NCI-H2196 (cell line): ENCODE measurements at regions not wholly inside any gene's neighbourhood (a gene's known extent, or its start where the extent isn't known, plus 50 kb on each side); places are given as distances from the start of the nearest gene placed in this dataset.

Experiments used
- DNase-seq: peaks from one replicate; lab custom pipeline; 2025; ENCODE audit not compliant: unreplicated experiment; lab: John Stamatoyannopoulos, UW

DNA sequence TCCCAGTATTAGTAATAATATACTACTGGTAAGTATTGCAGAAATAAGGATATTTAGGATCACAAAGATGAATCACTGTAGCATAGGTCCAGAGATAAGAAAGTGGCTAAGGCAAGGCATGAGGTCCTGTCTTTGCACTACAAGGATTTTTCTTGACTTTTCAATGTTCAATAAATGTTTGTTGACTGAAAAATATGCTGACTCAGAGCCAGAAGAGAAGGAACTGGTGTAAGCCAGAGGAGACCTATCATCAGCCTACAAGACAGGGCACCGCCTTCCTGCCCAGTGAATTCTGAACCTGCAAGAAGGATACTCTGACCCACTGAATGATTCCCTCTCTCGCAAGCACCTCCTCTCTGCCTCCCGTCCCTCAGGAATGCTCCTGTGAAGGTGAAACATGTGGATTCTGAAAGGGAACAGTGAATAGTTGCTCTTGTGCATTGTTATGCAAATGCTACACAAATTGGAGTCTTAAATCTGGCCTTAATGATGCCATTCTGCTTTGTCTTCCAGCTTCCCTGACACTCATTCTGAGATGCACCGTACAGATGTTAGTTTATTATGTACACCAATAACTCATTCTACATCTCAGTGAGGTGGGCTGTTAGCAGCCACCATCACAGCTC is 540.0 kb downstream of the OMA1 start:
- no peak for DNase-seq

DNA sequence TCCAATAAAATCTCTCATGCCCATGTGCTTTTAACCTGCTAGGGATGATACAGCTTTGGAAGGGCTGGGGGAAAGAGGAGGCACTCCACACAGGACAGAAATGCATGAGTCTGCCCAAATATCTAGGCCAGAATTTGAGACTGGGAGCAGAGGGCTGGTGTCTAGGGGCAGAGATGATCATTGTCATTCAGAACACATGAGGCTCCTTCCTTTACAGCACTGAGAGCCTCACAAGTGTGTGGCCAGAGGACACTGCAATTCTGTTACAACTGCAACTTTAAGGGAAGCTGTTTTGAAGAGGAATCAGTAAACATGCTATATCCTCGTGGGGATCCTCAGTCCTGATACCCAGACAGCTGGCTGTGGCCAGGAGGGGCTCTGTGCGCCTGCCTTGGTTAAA is 541.3 kb downstream of the OMA1 start:
- no peak for DNase-seq

DNA sequence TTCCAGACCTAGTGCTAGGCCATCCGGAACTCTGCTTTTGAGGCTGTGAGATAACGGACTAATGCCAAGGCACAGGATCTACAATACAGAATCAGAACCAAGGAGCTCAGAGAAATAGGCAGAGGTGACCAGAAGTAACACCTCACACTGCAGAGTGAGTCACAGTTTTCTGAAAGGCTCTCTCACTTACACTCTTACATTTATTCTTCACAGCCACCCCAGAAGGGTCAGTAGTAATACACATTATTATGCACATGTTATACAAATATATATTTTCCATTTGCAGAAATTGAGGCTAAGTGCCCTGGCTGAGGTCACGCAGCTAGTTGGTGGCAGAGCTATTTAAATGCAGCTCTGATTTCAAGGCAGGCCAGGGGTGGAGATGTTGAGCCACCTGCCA is 542.5 kb downstream of the OMA1 start:
- DNase-seq, result no peak

DNA sequence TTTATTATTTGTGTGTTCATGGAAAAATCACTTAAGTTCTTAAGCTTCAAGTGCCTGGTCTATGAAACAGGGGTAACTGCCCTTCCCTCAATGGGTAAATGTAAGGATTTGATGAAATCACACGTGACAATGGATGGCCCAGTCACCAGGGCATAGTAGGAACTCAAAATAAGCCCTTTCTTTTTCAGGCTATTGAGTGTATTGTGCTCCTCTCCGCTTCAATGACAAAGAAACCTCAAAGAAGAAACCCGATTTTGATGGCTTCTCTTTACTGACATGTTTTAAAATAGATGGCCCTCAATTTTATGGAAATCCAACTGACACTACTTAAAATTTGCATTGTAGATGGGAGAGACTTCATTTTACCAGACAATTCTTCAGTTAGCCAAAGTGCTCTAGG is 543.5 kb downstream of the OMA1 start:
- DNase-seq, result no peak

DNA sequence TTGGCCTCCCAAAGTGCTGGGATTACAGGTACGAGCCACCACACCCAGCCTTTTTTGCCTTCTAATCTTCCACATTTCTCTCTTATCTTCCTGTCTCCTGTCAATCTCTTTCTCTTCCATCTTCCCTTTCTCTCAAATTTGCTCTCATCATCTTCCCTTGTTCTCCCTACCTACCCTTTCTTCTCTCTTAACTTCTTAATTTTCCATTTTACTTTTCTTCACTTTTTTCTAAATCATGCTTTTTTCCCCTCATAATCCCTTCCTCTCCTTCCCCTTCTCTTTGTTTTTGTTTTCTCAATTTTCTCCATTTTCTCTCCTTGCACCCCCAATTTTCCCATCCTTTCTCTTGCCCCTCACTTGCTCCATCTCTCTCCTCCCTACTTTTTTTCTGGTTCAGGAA is 545.7 kb downstream of the OMA1 start:
- no peak for DNase-seq

DNA sequence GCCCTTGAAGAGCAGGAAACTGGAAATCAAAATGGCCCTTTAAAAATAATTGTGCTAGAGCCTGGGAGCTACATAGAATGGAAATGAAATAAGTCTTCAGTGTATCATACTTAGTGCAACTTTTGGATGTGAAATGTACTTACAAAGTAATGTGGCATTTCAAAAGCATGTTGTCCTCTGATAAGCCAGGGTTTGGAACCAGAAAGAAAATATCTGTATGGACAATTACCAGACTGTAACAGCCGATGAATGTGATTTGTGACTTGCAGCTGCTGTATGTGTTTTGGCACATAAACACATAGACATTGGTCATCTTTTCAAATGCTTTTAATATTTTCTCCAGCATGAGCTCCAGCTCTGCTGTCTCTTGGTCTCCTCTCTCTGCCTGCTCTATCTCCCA is 546.4 kb downstream of the OMA1 start:
- no peak for DNase-seq

DNA sequence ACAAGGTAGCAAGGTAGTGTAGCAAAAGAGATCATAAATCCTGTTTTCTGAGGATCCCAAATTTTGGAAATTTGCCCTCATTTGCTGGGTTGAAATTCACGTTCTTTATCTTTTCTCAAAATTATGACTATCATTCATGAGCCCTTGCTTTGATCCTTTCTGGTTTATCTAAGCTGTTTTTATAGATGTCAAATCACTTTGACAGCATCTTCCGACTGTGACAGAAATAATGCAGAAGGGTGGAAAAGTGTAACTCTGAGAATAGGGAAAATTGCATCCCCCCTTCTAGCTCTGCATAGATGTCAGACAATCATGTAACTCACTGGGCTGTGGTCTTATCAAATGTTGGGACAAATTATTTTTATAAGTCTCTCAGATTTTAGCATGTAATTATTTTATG is 550.1 kb downstream of the OMA1 start:
- no peak for DNase-seq

DNA sequence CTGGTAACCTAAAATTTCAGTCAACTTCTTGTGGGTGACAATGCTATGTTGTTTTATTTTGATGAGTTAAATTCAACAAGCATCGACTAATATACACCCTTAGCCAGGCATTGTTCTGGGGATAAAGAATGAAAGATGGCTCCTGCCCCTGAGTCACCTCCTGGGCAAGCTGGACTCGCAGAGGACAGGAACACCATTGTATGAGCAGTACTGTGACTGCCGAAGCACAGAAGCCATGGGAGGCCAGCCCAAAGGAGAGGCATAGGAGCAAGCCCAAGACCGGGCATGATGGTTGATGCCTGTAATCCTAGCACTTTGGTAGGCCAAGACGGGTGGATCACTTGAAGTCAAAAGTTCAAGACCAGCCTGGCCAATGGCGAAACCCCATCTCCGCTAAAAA is 555.2 kb downstream of the OMA1 start:
- DNase-seq, result no peak

DNA sequence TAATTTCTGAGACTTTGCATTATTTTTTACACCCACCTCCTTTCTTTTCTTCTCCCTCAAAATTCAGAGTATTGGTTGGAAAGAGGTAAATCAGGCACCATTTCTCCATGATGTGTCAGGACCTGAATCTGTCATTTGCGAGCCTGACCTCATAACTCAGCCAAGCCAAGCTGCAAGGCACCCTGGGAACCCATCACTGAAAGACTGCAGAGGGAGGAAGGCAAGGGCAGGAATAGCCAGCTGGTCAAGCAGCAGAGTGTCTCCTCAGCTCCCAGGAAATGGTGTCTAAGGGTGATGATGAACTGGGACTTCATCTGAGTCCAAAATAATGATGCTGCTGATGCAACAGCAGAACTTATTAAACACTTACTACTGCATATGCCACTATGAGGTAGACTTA is 556.6 kb downstream of the OMA1 start:
- DNase-seq, result no peak

DNA sequence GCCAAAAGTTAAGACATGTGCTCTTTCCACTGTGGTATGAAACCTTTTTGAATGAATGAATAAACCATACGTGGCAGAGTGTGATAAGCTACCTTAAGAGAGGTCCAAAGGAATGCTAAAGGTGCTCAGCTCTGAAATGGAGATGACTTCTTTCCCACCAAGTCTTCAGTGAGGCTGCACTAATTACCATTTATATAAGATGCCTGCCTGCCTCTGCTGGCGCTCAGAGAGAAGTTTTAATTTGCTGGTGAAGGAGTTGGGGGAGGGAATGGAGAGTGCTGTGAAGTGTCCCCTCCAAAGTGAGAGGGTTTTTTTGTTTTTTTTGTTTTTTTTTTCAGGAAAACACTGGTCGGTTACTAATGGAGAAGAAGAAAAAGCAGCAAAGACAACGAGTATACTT is 559.0 kb downstream of the OMA1 start:
- no peak for DNase-seq

DNA sequence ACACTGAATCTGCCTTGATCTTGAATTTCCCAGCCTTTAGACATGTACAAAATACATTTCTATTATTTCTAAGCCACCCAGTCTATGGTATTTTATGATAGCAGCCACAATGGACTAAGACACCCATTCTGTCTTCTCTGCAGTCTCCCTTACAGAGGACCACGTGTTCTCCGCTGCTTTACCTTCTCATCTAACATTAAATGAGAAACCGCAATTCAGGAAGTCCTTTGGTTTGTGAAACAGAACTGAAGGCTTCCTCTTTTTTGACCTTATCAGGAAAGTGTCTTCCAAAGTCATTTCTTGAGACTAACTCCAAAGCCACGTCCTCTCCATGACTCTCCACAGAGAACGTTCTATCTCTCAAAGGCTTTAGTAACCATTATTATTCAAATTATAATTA is 560.1 kb downstream of the OMA1 start:
- DNase-seq, result no peak

DNA sequence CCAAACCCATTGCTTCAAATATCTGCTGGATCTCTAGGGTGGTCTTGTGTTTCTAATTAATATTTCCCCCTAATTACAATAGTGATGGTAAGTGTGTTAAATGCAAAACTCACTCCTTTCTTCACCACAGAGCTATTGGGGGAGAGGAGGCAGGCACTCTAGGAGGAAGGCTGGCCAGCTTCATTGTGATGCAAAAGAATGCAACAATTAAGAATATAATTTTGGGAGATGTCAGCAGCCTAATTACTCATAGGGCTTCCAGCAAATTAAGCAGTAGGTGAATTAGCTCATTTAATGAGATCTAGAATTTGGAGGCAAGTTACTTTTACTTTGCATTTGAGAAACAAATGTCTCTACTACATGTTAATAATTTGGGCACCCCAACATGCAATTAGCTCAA is 560.4 kb upstream of the DAB1 start:
- no peak for DNase-seq

DNA sequence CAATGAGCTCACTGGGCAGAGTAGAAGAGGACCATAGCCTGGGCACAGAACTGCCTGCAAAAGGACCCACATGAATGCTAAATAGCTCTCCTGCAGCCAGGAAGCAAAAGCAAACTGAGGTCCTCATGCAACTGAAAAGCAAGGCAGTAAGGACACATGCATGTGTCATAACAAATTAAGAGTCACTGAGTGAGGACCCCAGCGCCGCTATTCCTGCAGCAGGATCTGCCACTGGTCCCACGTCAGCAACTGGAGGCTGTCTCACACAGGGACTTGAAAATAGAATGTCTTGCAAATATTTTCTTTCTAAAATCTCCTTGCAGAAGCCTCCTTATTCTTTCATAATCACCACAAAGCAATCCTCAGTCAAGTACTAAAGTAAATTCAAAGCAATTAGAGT is 559.6 kb upstream of the DAB1 start:
- no peak for DNase-seq

DNA sequence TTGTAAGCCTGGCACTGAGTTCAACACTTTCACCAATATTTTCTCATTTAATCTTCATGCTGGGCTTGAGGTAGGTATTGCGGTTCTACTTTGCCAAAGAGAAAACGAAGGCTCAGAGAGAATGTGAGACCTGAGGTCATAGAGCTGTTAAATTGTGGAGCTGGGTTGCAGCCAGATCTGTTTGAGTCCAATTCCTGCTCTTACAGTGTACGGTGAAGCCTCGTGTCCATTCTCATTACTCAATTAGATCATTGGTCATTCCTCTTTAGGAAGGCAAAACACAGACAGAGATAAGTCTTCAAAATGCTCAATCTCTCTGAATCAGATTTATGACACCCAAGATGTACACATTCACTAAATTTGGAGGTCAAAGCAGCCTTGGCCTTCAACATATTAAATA is 559.0 kb upstream of the DAB1 start:
- DNase-seq, result no peak

DNA sequence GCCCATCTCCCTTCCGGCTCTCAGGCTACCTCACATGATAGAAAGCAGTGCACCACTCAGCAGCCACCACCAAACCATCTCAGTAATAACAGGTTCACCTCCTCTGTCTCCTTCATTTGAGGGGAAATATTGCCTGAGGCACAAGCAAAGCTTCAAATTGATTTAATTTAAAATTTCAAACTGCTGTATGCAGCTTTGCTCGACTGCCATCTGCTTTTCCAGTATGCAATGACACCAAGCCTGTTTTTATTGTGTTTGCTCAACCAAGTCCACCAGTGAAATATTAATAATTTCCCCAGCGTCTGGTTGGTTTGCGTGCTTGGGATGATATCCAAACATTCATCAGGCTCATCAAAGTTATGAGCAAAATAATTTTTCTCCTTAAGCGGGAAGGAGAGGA is 552.4 kb upstream of the DAB1 start:
- no peak for DNase-seq

DNA sequence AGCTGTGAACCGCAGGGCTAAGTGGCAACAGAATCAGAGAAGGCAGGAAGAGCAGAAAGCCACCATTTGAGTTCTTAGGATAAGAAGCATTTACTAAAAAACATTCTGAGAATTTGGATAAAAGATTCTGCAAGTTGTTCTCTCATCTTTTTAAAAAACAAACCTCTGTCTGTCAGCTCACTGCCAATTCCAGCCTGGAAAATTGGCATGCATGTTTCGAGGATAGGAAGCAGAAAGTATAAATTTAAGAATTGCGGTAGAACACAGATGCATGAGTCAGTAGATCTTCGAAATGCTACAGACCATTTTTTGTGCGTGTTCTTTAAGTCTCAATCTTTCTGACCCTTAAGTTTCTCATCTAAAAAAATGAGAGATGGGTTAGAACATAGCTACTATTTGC is 544.5 kb upstream of the DAB1 start:
- DNase-seq, result no peak

DNA sequence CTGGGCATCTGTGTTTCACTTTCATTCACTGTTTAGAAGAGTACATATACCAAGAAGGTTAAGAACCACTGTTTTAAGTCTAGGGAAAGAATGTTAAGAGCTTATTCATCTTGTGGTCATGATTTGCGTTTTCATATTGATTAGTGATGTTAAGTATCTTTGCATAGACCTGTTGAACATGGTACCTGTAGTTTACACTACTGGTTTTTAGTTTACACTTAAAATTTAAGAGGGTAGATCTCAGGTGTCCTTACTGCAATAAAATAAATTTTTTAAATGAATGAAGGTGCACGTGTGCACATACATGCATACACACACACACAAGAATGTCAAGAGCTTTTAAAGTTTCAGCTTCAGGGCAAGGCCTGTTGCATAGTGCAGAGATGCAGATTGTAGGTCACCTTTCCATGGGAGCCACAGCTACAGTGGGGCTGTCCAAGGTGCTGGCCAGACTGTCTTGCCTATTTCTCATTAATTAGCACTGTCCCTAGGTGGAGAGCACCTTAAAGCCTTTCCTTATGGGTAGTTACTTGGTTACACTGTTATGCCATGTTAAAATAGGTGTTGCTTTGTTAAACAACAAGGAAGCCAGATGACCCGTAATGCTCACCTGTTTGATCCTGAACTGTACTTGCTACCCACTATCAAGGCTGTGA is 543.0 kb upstream of the DAB1 start:
- DNase-seq, result no peak

DNA sequence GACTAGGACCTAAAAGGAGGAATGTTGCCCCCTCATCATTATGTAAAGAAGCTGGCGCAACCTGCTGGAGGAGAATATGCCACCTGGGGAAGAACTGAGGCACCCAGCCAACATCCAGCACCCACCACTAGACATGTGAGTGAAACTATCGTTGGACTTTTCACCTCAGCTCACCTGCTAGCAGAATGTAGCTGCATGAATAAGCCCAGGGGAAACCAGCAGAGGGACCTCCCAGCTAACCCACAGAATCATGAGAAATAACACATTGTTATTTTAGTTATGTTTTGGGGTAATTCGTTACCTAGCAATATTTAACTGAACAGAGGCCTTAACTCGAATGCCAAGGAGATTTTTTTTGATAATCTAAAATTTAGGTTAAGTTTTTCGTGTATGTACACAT is 542.5 kb upstream of the DAB1 start:
- DNase-seq, result no peak

DNA sequence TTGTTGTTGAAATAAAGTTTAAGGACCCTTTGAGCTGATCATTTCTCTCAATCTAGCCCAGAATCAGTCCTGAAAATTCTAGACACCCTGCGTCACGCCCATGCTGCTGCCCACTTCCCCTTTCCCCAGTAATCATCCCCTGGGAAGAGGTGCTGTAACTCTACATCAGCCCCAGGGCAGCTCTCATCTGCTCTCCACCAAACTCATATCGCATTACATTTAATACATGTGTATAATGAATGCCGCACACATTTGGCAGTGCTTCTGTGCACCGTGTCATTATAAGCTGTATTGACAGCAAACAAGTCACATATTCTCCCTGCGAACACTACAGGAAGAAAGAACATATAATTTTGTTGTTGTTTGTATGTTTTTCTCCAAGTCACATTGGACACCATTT is 539.7 kb upstream of the DAB1 start:
- DNase-seq, result no peak

DNA sequence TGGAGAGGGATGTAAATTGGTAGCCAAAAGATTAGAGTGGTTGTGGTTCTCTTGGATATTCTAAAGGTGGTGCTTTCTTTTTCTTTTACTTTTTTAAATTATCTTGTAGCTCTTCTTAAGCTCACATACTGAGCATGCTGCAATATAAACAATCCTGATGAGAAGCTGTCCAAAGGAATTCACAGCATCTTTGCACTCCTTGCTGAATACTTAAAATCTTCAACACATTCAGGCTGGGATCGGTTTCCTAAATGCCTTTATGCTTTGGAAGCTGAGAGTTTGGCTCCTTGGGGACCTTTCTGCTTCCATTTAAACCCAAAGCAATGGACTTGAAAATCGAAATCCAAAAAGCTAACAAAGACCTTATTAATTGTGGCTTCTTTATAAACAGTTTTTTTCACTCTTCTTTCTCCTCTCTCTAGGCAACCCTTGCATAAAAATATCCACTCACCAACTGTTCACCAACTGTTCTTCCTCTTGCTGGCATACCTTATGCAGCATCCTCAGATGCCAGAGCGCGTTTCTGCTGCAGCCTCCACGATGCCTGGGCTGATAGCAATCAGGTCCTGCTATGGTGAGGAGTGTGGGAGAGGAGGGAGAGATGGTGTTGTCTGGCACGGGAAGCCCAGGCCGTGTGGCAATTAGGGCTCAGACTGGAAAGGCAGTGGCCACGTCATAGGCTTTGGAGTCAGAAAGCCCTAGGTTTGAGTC is 535.8 kb upstream of the DAB1 start:
- no peak for DNase-seq

DNA sequence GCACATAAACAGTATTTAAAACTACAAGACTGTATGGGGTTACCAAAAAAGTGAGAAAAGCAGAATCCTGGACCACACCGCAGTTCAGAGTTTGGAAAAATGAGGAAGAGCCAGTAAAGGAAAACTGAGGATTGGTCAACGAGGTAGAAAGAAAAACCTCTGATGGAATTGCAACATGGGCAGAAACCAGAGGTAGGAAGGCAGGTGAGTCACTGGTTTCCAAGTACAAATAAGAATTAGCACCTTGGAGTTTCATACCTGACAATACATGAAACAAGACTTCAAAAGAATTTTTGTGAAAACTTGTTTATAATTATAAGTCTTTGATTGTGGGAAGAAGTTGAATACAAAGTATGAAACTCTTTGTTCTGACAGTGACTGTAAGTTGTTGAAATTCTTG is 533.7 kb upstream of the DAB1 start:
- no peak for DNase-seq

DNA sequence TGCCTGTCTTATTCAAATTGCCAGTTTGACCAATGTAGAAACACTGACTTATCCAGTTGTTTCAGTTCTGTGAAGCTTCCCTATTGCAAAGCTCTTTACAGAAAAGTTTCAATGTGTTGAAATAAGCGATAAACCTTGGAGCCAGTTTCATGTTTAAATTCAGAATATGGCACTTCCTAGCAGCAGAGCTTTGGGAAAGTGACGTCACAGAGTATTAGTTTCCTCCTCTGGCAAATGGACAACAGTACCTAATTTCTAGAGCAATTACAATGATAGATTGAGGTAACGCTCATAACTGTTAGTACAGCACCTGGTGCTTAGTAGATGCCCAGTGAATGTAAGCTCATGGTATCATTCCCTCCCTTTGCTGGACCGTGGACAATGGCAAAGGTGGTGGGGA is 527.5 kb upstream of the DAB1 start:
- no peak for DNase-seq

DNA sequence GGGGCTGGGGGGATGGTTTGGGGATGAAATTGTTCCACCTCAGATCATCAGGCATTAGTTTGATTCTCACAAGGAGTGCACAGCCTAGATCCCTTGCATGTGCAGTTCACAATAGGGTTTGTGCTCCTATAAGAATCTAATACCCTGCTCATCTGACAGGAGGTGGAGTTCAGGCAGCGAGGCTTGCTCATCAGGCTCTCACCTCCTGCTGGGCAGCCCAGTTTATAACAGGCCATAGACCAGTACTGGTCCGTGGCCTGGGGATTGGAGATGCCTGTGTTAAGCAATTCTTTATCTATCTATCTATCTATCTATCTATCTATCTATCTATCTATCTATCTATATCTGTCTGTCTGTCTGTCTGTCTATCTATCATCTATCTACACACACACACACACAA is 525.3 kb upstream of the DAB1 start:
- no peak for DNase-seq
